Endothelial cell of umbilical vein (primary cell): ENCODE measurements at regions not wholly inside any gene's neighbourhood (a gene's known extent, or its start where the extent isn't known, plus 50 kb on each side); places are given as distances from the start of the nearest gene placed in this dataset.

Source experiments
- BruUV-seq: library from RNA; stranded (reverse); fragments of 400-500 nt; replicated peaks from 2 replicates; lab custom pipeline; 2021; lab: Mats Ljungman, UMichigan
- CTCF ChIA-PET: fragments of 300-600, 350-600 bp; sonication (Branson Sonifier 250); formaldehyde crosslinking; loops from one replicate; lab custom pipeline; 2021; ENCODE audit warnings: antibody characterized with exemption, inconsistent platforms; lab: Charles Lee
- POLR2A ChIA-PET: fragments of 300-600, 350-600 bp; sonication (Branson Sonifier 250); formaldehyde crosslinking; loops from one replicate; lab custom pipeline; 2021; ENCODE audit warnings: antibody characterized with exemption, inconsistent platforms; lab: Charles Lee
- DNase-seq: peaks from one replicate; pipeline ENCODE4 v3.0.0-alpha.2; 2011; ENCODE audit warnings: low read depth, low spot score
- FAIRE-seq: peaks from 2 replicates; lab custom pipeline; 2011; peaks lifted over from hg19 to GRCh38; lab: Jason Lieb, UNC
- H2AFZ ChIP-seq: 2 replicates; pipeline ENCODE4 v1.6.0; 2012; ENCODE audit warnings: low read depth, low read length, control low read depth, inconsistent platforms
- H3K27ac ChIP-seq: 2 replicates; pipeline ENCODE4 v1.5.1; 2011; ENCODE audit warnings: low read depth, mild to moderate bottlenecking, control low read depth, low read length, moderate library complexity; ENCODE audit not compliant: insufficient read depth
- H3K27me3 ChIP-seq, 2 experiments: 2 replicates each; pipeline versions ENCODE4 v1.6.0 to v1.6.1; 2011; ENCODE audit warnings: low read length in 2 of 2, mixed read lengths in 1 of 2; ENCODE audit not compliant: control insufficient read depth in 2 of 2, insufficient read depth in 2 of 2
- H3K36me3 ChIP-seq, 2 experiments: 2 replicates in 1 of 2; 3 replicates in 1 of 2; pipeline ENCODE4 v1.5.1; 2011; ENCODE audit warnings: low read length in 2 of 2, mild to moderate bottlenecking in 1 of 2, moderate library complexity in 1 of 2; ENCODE audit not compliant: control insufficient read depth in 2 of 2, insufficient read depth in 2 of 2; ENCODE audit errors: extremely low read depth in 1 of 2
- H3K4me1 ChIP-seq: 3 replicates; pipeline ENCODE4 v1.5.1; 2011; ENCODE audit warnings: mild to moderate bottlenecking, low read length; ENCODE audit not compliant: control insufficient read depth, insufficient read depth; ENCODE audit errors: extremely low read depth
- H3K4me2 ChIP-seq: 2 replicates; pipeline ENCODE4 v1.6.1; 2011; ENCODE audit warnings: low read length, control low read depth, mixed read lengths; ENCODE audit not compliant: insufficient read depth
- H3K4me3 ChIP-seq, 3 experiments: fragments of 200-600 bp in 1 of 3; sonication (generic), shearing (Covaris generic) in 1 of 3; replicated peaks in 1 of 3; 2 replicates each; pipeline ENCODE4 v1.5.1; 2011 to 2016; ENCODE audit warnings: control low read depth in 3 of 3, low read length in 3 of 3, mild to moderate bottlenecking in 2 of 3, inconsistent platforms in 1 of 3, low read depth in 1 of 3, moderate library complexity in 1 of 3; ENCODE audit not compliant: insufficient read depth in 1 of 3
- H3K79me2 ChIP-seq: 2 replicates; pipeline ENCODE4 v1.6.0; 2012; ENCODE audit warnings: low read length, inconsistent platforms; ENCODE audit not compliant: control insufficient read depth, insufficient read depth
- H3K9ac ChIP-seq: replicated peaks from 2 replicates; pipeline ENCODE3; 2011; ENCODE audit warnings: low read length, control low read depth; ENCODE audit not compliant: insufficient read depth; ENCODE audit errors: extremely low read depth
- H3K9me1 ChIP-seq: replicated peaks from 3 replicates; pipeline ENCODE4 v1.6.0; 2011; ENCODE audit warnings: mild to moderate bottlenecking, low read length; ENCODE audit not compliant: control insufficient read depth, insufficient read depth; ENCODE audit errors: extremely low read depth
- H3K9me3 ChIP-seq: replicated peaks from 2 replicates; pipeline ENCODE4 v1.5.1; 2012; ENCODE audit warnings: low read length, inconsistent platforms; ENCODE audit not compliant: control insufficient read depth, insufficient read depth
- H4K20me1 ChIP-seq: replicated peaks from 2 replicates; pipeline ENCODE3; 2011; ENCODE audit warnings: mild to moderate bottlenecking, low read length; ENCODE audit not compliant: control insufficient read depth, insufficient read depth; ENCODE audit errors: extremely low read depth
- CTCF ChIP-seq, 2 donors: IDR thresholded peaks; 1 replicate in 1 of 2; 2 replicates in 1 of 2; pipeline ENCODE4 v1.5.1; 2011; ENCODE audit warnings: low read length in 2 of 2, mild to moderate bottlenecking in 2 of 2, moderate library complexity in 2 of 2, control low read depth in 1 of 2, inconsistent platforms in 1 of 2, low read depth in 1 of 2; ENCODE audit not compliant: insufficient read depth in 1 of 2; ENCODE audit errors: extremely low read depth in 1 of 2
- EZH2 ChIP-seq: IDR thresholded peaks from 2 replicates; pipeline ENCODE4 v1.6.1; 2012; ENCODE audit warnings: borderline replicate concordance, low read depth, mild to moderate bottlenecking, moderate library complexity, low read length, inconsistent platforms; ENCODE audit not compliant: severe bottlenecking
- FOS ChIP-seq: IDR thresholded peaks from 2 replicates; pipeline ENCODE4 v1.6.1; 2011; ENCODE audit warnings: mild to moderate bottlenecking, low read length, moderate library complexity, borderline replicate concordance; ENCODE audit not compliant: insufficient read depth
- GATA2 ChIP-seq: IDR thresholded peaks from 2 replicates; pipeline ENCODE4 v1.7.0; 2011; ENCODE audit warnings: low read depth, mild to moderate bottlenecking, moderate library complexity, mixed read lengths, low read length; ENCODE audit not compliant: insufficient read length, insufficient read depth
- JUN ChIP-seq: IDR thresholded peaks from 2 replicates; pipeline ENCODE4 v1.6.1; 2011; ENCODE audit warnings: borderline replicate concordance, low read depth; ENCODE audit not compliant: insufficient read length, insufficient read depth
- MAX ChIP-seq: IDR thresholded peaks from 2 replicates; pipeline ENCODE4 v1.6.1; 2011; ENCODE audit not compliant: insufficient read depth, insufficient read length
- MYC ChIP-seq: IDR thresholded peaks from one replicate; pipeline ENCODE4 v1.6.1; 2011; ENCODE audit warnings: mild to moderate bottlenecking, low read depth, low read length
- POLR2A ChIP-seq: IDR thresholded peaks from 2 replicates; pipeline ENCODE4 v1.6.1; 2012; ENCODE audit warnings: low read depth, mild to moderate bottlenecking, control low read depth, low read length
- POLR2AphosphoS5 ChIP-seq: IDR thresholded peaks from 2 replicates; pipeline ENCODE4 v1.6.1; 2012; ENCODE audit warnings: low read depth, mild to moderate bottlenecking, control low read depth, low read length, moderate library complexity; ENCODE audit not compliant: insufficient read depth
- dilution Hi-C: fragments of 300-500 bp; cut with MboI; formaldehyde crosslinking; loops from one replicate; pipeline ENCODE4 v1.15.0; 2019; ENCODE audit warnings: low sequenced_read_pairs; ENCODE audit not compliant: extremely low pct_ligation_motif_present
- intact Hi-C: fragments of 100-400 bp; cut with micrococcal nuclease; formaldehyde crosslinking; loops from one replicate; pipeline ENCODE4 v1.10.0; 2022

GRCh38 chr16:52756812-52757517, 210.0 kb upstream of the TOX3 start:
- H3K4me2 ChIP-seq, result no peak overlapping the region
- no peaks in the 10 kb centered on the region for H3K4me1 ChIP-seq
- TF ChIP-seq POLR2A (no peak), MYC (no peak), EZH2 (no peak), CTCF (IDR thresholded peaks at IDR 0.05; ENCODE audit: extremely low read depth in 1 of 2, insufficient read depth in 1 of 2, low read depth in 1 of 2, low read length in 2 of 2) (no peak), GATA2 (no peak)
- no peak overlapping the region for H3K9ac ChIP-seq
- no peak overlapping the region for H3K27ac ChIP-seq
- DNase-seq (no peak), FAIRE-seq (no peak)
- H3K4me3 ChIP-seq, result no peak overlapping the region
- no peaks in the 10 kb centered on the region for H4K20me1 ChIP-seq
- H3K9me3 ChIP-seq, result peaks cover 7% of the 10 kb centered on the region
- ChIA-PET CTCF (no interaction called here), POLR2A (no interaction called here)
- dilution Hi-C loops, result no loop called here
- no TSS peak for BruUV-seq
- H3K79me2 ChIP-seq, result no peaks in the 10 kb centered on the region
- no peaks in the 10 kb centered on the region for H3K9me1 ChIP-seq
- H2AFZ ChIP-seq, result no peak overlapping the region
- no peaks in the 10 kb centered on the region for H3K36me3 ChIP-seq
- no peaks in the 10 kb centered on the region for H3K27me3 ChIP-seq
- intact Hi-C loops, result no loop called here

GRCh38 chr16:52755396-52755795, 208.5 kb upstream of the TOX3 start:
- Histone ChIP-seq H3K79me2 (no peaks in the 10 kb centered on the region), H3K9me1 (no peaks in the 10 kb centered on the region), H3K9ac (no peak overlapping the region), H3K9me3 (peaks cover 10% of the 10 kb centered on the region), H3K36me3 (no peaks in the 10 kb centered on the region), H3K4me2 (no peak overlapping the region), H4K20me1 (no peaks in the 10 kb centered on the region), H3K4me3 (no peak overlapping the region), H3K4me1 (no peaks in the 10 kb centered on the region), H3K27me3 (no peaks in the 10 kb centered on the region), H3K27ac (no peak overlapping the region), H2AFZ (no peak overlapping the region)
- ChIA-PET POLR2A (no interaction called here), CTCF (no interaction called here)
- FAIRE-seq, result no peak
- DNase-seq, result no peak
- dilution Hi-C loops (no loop called here), intact Hi-C loops (no loop called here)
- no TSS peak for BruUV-seq
- TF ChIP-seq POLR2AphosphoS5 (no peak), JUN (no peak), MYC (no peak), GATA2 (no peak), EZH2 (no peak), MAX (no peak), CTCF (IDR thresholded peaks at IDR 0.05; ENCODE audit: extremely low read depth in 1 of 2, insufficient read depth in 1 of 2, low read depth in 1 of 2, low read length in 2 of 2) (no peak), POLR2A (no peak), FOS (no peak)
